ENCODE measurements at regions not wholly inside any gene's neighbourhood (a gene's known extent, or its start where the extent isn't known, plus 50 kb on each side); places are given as distances from the start of the nearest gene placed in this dataset.

- TF ChIP-seq, protein P1, sequence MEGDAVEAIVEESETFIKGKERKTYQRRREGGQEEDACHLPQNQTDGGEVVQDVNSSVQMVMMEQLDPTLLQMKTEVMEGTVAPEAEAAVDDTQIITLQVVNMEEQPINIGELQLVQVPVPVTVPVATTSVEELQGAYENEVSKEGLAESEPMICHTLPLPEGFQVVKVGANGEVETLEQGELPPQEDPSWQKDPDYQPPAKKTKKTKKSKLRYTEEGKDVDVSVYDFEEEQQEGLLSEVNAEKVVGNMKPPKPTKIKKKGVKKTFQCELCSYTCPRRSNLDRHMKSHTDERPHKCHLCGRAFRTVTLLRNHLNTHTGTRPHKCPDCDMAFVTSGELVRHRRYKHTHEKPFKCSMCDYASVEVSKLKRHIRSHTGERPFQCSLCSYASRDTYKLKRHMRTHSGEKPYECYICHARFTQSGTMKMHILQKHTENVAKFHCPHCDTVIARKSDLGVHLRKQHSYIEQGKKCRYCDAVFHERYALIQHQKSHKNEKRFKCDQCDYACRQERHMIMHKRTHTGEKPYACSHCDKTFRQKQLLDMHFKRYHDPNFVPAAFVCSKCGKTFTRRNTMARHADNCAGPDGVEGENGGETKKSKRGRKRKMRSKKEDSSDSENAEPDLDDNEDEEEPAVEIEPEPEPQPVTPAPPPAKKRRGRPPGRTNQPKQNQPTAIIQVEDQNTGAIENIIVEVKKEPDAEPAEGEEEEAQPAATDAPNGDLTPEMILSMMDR (IDR thresholded peaks at IDR 0.05) = no peak
- TF ChIP-seq EZH2 (IDR thresholded peaks at IDR 0.05; ENCODE audit: borderline replicate concordance, insufficient read depth, low read depth, low read length, poor library complexity, severe bottlenecking) = no peak
- Mint-ChIP-seq H3K27ac (no peak overlapping the region), H3K27me3 (no peaks in the 10 kb centered on the region), H3K4me1 (no peaks in the 10 kb centered on the region), H3K9me3 (ENCODE audit: insufficient read depth) (no peaks in the 10 kb centered on the region), H3K4me3 (no peak overlapping the region)
- H3K9ac ChIP-seq (ENCODE audit: low read length) = no peak overlapping the region
- DNase-seq = no peak
- no CpG with 5 or more reads among the region's 3 CpGs for WGBS (ENCODE audit: insufficient coverage)
- H3K27ac ChIP-seq (ENCODE audit: low read length in 2 of 2) = no peak overlapping the region
- ChIA-PET POLR2A (no interaction called here), CTCF (no interaction called here)
- intact Hi-C loops (cut with micrococcal nuclease) = no loop called here
- H3K27me3 ChIP-seq (replicated peaks in 1 of 4; ENCODE audit: control extremely low read depth in 1 of 4, control insufficient read depth in 3 of 4, insufficient read depth in 4 of 4, low read length in 3 of 4) = no peaks in the 10 kb centered on the region
- no peaks in the 10 kb centered on the region for H3K4me1 ChIP-seq (ENCODE audit: control insufficient read depth in 2 of 2, insufficient read depth in 2 of 2, low read length in 2 of 2)
- no peak for ATAC-seq (ENCODE audit: low read depth)
- H2AFZ ChIP-seq (ENCODE audit: insufficient read depth, low read depth, low read length, poor library complexity, severe bottlenecking) = no peak overlapping the region
- no peaks in the 10 kb centered on the region for H4K20me1 ChIP-seq (ENCODE audit: control insufficient read depth, insufficient read depth, low read length, poor library complexity, severe bottlenecking)
- no peaks in the 10 kb centered on the region for H3K36me3 ChIP-seq (replicated peaks in 1 of 2; ENCODE audit: control extremely low read depth in 1 of 2, control insufficient read depth in 1 of 2, extremely low read depth in 1 of 2, insufficient read depth in 2 of 2, low read length in 1 of 2)
- H3K79me2 ChIP-seq (ENCODE audit: control insufficient read depth, insufficient read depth, low read length) = no peaks in the 10 kb centered on the region
- H3K4me2 ChIP-seq (replicated peaks; ENCODE audit: low read depth, low read length, poor library complexity, severe bottlenecking) = no peak overlapping the region
- no peaks in the 10 kb centered on the region for H3K9me3 ChIP-seq (ENCODE audit: control extremely low read depth in 1 of 3, control insufficient read depth in 2 of 3, insufficient read depth in 1 of 3, low read length in 2 of 3)
- H3K4me3 ChIP-seq (ENCODE audit: control extremely low read depth in 1 of 5, extremely low read depth in 1 of 5, insufficient read depth in 1 of 5, low read depth in 2 of 5, low read length in 4 of 5) = no peak overlapping the region
Observed at GRCh38 chr7:14960721-14961120, 58.2 kb upstream of the DGKB start.

DNA sequence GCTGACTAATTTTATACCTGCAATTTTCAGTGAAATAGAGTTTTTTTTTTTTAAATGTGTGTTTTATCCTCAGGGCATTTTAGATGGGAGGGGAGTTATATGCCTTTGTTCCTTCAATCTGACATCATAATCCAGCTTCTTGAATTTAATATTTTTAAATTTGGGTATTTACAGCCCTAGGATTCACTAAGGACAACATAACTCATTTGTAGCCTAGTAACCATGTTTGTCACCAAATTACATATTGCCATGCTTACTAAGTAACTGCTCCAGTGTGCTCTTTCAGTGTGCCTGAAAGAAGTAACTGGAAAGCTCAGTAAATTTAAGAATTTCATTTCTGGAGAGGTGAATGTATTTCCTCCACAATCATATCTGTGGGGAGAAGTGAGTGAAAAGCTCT is 56.8 kb upstream of the DGKB start:
- Histone ChIP-seq H3K27me3 (replicated peaks in 1 of 4; ENCODE audit: control extremely low read depth in 1 of 4, control insufficient read depth in 3 of 4, insufficient read depth in 4 of 4, low read length in 3 of 4) (no peaks in the 10 kb centered on the region), H4K20me1 (ENCODE audit: control insufficient read depth, insufficient read depth, low read length, poor library complexity, severe bottlenecking) (no peaks in the 10 kb centered on the region), H3K27ac (ENCODE audit: low read length in 2 of 2) (no peak overlapping the region), H3K4me1 (ENCODE audit: control insufficient read depth in 2 of 2, insufficient read depth in 2 of 2, low read length in 2 of 2) (no peaks in the 10 kb centered on the region), H3K79me2 (ENCODE audit: control insufficient read depth, insufficient read depth, low read length) (no peaks in the 10 kb centered on the region), H3K9ac (ENCODE audit: low read length) (no peak overlapping the region), H2AFZ (ENCODE audit: insufficient read depth, low read depth, low read length, poor library complexity, severe bottlenecking) (no peak overlapping the region), H3K4me2 (replicated peaks; ENCODE audit: low read depth, low read length, poor library complexity, severe bottlenecking) (no peak overlapping the region), H3K36me3 (replicated peaks in 1 of 2; ENCODE audit: control extremely low read depth in 1 of 2, control insufficient read depth in 1 of 2, extremely low read depth in 1 of 2, insufficient read depth in 2 of 2, low read length in 1 of 2) (no peaks in the 10 kb centered on the region), H3K4me3 (ENCODE audit: control extremely low read depth in 1 of 5, extremely low read depth in 1 of 5, insufficient read depth in 1 of 5, low read depth in 2 of 5, low read length in 4 of 5) (no peak overlapping the region), H3K9me3 (ENCODE audit: control extremely low read depth in 1 of 3, control insufficient read depth in 2 of 3, insufficient read depth in 1 of 3, low read length in 2 of 3) (no peaks in the 10 kb centered on the region)
- Mint-ChIP-seq H3K27me3 (no peaks in the 10 kb centered on the region), H3K27ac (no peak overlapping the region), H3K4me3 (no peak overlapping the region), H3K4me1 (no peaks in the 10 kb centered on the region), H3K9me3 (ENCODE audit: insufficient read depth) (no peaks in the 10 kb centered on the region)
- ChIA-PET POLR2A (no interaction called here), CTCF (no interaction called here)
- TF ChIP-seq EZH2 (IDR thresholded peaks at IDR 0.05; ENCODE audit: borderline replicate concordance, insufficient read depth, low read depth, low read length, poor library complexity, severe bottlenecking) = no peak
- TF ChIP-seq, protein P1 (IDR thresholded peaks at IDR 0.05) = no peak
- intact Hi-C loops (cut with micrococcal nuclease) = no loop called here
- DNase-seq (no peak), ATAC-seq (ENCODE audit: low read depth) (no peak)

All from B cell (primary cell).